ENCODE measurements at regions not wholly inside any gene's neighbourhood (a gene's known extent, or its start where the extent isn't known, plus 50 kb on each side); places are given as distances from the start of the nearest gene placed in this dataset.

DNA sequence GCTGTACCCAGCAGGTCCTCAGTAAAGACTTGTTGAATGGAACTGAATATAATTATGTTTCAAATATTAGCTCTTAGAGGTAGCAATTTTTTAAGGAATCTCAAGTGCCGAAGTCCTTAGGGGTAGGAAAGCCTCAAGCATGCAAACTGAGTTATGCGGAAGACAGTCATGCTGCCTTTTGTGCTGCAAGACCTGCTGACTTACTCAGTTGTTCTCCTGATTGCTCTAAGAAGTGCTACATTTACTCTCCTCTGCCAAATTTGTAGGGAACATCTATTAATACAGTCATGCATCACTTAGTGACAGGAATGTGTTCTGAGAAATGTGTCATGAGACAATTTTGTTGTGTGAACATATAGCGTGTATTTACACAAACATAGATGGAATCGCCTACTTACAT lies 325.6 kb upstream of the AZI2 start:
- no peak overlapping the region for H4K91ac ChIP-seq (replicated peaks; ENCODE audit: insufficient read length, low read length)
- H3K56ac ChIP-seq (replicated peaks; ENCODE audit: insufficient read length, low read depth, low read length) = no peak overlapping the region
- FAIRE-seq (no peak), DNase-seq (ENCODE audit: low read depth in 1 of 2, low spot score in 2 of 2) (no peak)
- CTCF ChIA-PET (ENCODE audit: partially characterized antibody) = no interaction called here
- H4K20me1 ChIP-seq (replicated peaks in 1 of 2; ENCODE audit: control insufficient read depth in 1 of 2, insufficient read depth in 2 of 2, low read length in 2 of 2) = no peaks in the 10 kb centered on the region
- no peak overlapping the region for H2BK120ac ChIP-seq (replicated peaks; ENCODE audit: low read depth, low read length)
- no peak overlapping the region for H2AK5ac ChIP-seq (ENCODE audit: low read depth, low read length)
- no peaks in the 10 kb centered on the region for H3K36me3 ChIP-seq (ENCODE audit: control insufficient read depth in 2 of 4, insufficient read depth in 4 of 4, low read length in 3 of 4)
- WGBS, 2 experiments (ENCODE audit: extremely low coverage in 1 of 2, insufficient coverage in 1 of 2, insufficient read length in 1 of 2, insufficient replicate concordance in 2 of 2, low coverage in 1 of 2, low lambda C conversion rate in 2 of 2, missing lambda C conversion rate in 1 of 2) = 91% methylated on average over 4 of the region's 4 CpGs; no CpG with 5 or more reads in 1 of the 2 experiments
- H3K23me2 ChIP-seq (ENCODE audit: low read depth, low read length) = no peaks in the 10 kb centered on the region
- no peak overlapping the region for H3K27ac ChIP-seq (ENCODE audit: low read depth, low read length)
- H3K23ac ChIP-seq (ENCODE audit: insufficient read length) = no peak overlapping the region
- H2BK20ac ChIP-seq (ENCODE audit: low read length) = no peak overlapping the region
- POLR2A ChIA-PET (ENCODE audit: partially characterized antibody) = no interaction called here
- no peaks in the 10 kb centered on the region for H3K9me3 ChIP-seq (ENCODE audit: insufficient read depth in 2 of 2, low read depth in 1 of 2, low read length in 1 of 2)
- no peaks in the 10 kb centered on the region for H3K27me3 ChIP-seq (replicated peaks in 1 of 4; ENCODE audit: control insufficient read depth in 3 of 4, extremely low read depth in 1 of 4, insufficient read depth in 3 of 4, low read length in 3 of 4)
- H4K5ac ChIP-seq (ENCODE audit: insufficient read length, low read depth, low read length) = no peak overlapping the region
- H3K79me1 ChIP-seq (ENCODE audit: low read depth, low read length) = no peaks in the 10 kb centered on the region
- H3K79me2 ChIP-seq (ENCODE audit: control insufficient read depth in 1 of 2, insufficient read depth in 2 of 2, low read length in 2 of 2) = no peaks in the 10 kb centered on the region
- H3K4me3 ChIP-seq (ENCODE audit: extremely low read depth in 1 of 4, insufficient read depth in 2 of 4, low read depth in 3 of 4, low read length in 4 of 4) = no peak overlapping the region
- H2BK15ac ChIP-seq (ENCODE audit: low read length) = no peak overlapping the region
- no peak overlapping the region for H2BK12ac ChIP-seq (ENCODE audit: low read depth, low read length)
- no peak overlapping the region for H3K4me2 ChIP-seq (ENCODE audit: insufficient read depth in 1 of 2, low read depth in 2 of 2, low read length in 2 of 2)
- no peak overlapping the region for H3K4ac ChIP-seq (replicated peaks; ENCODE audit: insufficient read length, low read depth, low read length)
- H2AFZ ChIP-seq (ENCODE audit: low read length) = no peak overlapping the region
- H3K14ac ChIP-seq (ENCODE audit: insufficient read length) = no peak overlapping the region
- no peak overlapping the region for H3K9ac ChIP-seq (replicated peaks in 1 of 4; ENCODE audit: extremely low read depth in 1 of 4, low read depth in 3 of 4, low read length in 3 of 4)
- H4K8ac ChIP-seq (ENCODE audit: extremely low read depth, insufficient read depth, low read length) = no peak overlapping the region
- no peak overlapping the region for H3K18ac ChIP-seq (ENCODE audit: extremely low read depth, low read length)
- no peak overlapping the region for H2BK5ac ChIP-seq (ENCODE audit: low read depth, low read length)
- peaks cover 0 to 3% (median 0%) of the 10 kb centered on the region in 4 experiments; a peak in 1 of 7 replicates for H3K4me1 ChIP-seq (replicated peaks in 1 of 4; ENCODE audit: control insufficient read depth in 3 of 4, insufficient read depth in 4 of 4, low read length in 3 of 4)
- TF ChIP-seq, protein P1, sequence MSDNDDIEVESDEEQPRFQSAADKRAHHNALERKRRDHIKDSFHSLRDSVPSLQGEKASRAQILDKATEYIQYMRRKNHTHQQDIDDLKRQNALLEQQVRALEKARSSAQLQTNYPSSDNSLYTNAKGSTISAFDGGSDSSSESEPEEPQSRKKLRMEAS (IDR thresholded peaks at IDR 0.05) = no peak
- no peak for TF ChIP-seq NRF1 (IDR thresholded peaks at IDR 0.05; ENCODE audit: low read depth, low read length)

All from H1 (cell line).